CD4-positive, CD25-positive, alpha-beta regulatory T cell (primary cell): ENCODE measurements at regions not wholly inside any gene's neighbourhood (a gene's known extent, or its start where the extent isn't known, plus 50 kb on each side); places are given as distances from the start of the nearest gene placed in this dataset.

Source experiments
- ATAC-seq, 2 donors: fragments of 150-1000 bp; cut with Tn5 transposase; one replicate each; pipeline ENCODE4 v1.10.0; 2021; ENCODE audit warnings: low read depth in 2 of 2, moderate number of reproducible peaks in 2 of 2, moderate library complexity in 1 of 2
- DNase-seq, 3 donors: peaks; one replicate each; pipeline versions ENCODE4 v3.0.0 to v3.0.0-alpha.2; 2012 to 2022; ENCODE audit warnings: mixed read lengths in 1 of 3
- H3K27ac ChIP-seq: one replicate; pipeline ENCODE4 v1.7.0; 2013; ENCODE audit warnings: mild to moderate bottlenecking, low read length; ENCODE audit not compliant: insufficient read depth, poor library complexity, severe bottlenecking
- H3K27me3 ChIP-seq: one replicate; pipeline ENCODE4 v1.7.0; 2013; ENCODE audit warnings: low read length; ENCODE audit not compliant: control insufficient read depth, insufficient read depth
- H3K36me3 ChIP-seq: one replicate; pipeline ENCODE4 v1.7.0; 2013; ENCODE audit warnings: mild to moderate bottlenecking, low read length, moderate library complexity; ENCODE audit not compliant: control insufficient read depth, insufficient read depth
- H3K4me1 ChIP-seq: 2 replicates; pipeline ENCODE4 v1.7.0; 2013; ENCODE audit warnings: mild to moderate bottlenecking, low read length; ENCODE audit not compliant: insufficient read depth, control insufficient read depth, poor library complexity, severe bottlenecking
- H3K4me3 ChIP-seq: one replicate; pipeline ENCODE4 v1.7.0; 2013; ENCODE audit warnings: low read depth, mild to moderate bottlenecking, low read length, moderate library complexity
- H3K9me3 ChIP-seq, 2 experiments: 1 replicate in 1 of 2; 2 replicates in 1 of 2; pipeline ENCODE4 v1.7.0; 2013; ENCODE audit warnings: low read length in 2 of 2, mild to moderate bottlenecking in 1 of 2, moderate library complexity in 1 of 2; ENCODE audit not compliant: control insufficient read depth in 2 of 2
- H3K27ac Mint-ChIP-seq, 3 donors: one replicate each; pipeline ENCODE4 v1.8.0; 2020 to 2022; ENCODE audit warnings: mild to moderate bottlenecking in 3 of 3, mixed read lengths in 3 of 3, moderate library complexity in 2 of 3
- H3K27me3 Mint-ChIP-seq: one replicate; pipeline ENCODE4 v1.8.0; 2022; ENCODE audit warnings: mild to moderate bottlenecking, mixed read lengths
- H3K36me3 Mint-ChIP-seq: one replicate; pipeline ENCODE4 v1.8.0; 2020; ENCODE audit warnings: mixed read lengths
- H3K4me1 Mint-ChIP-seq, 4 donors: one replicate each; pipeline ENCODE4 v1.8.0; 2020 to 2022; ENCODE audit warnings: mixed read lengths in 4 of 4, mild to moderate bottlenecking in 1 of 4
- H3K4me3 Mint-ChIP-seq, 4 donors: one replicate each; pipeline ENCODE4 v1.8.0; 2020 to 2022; ENCODE audit warnings: mild to moderate bottlenecking in 4 of 4, mixed read lengths in 4 of 4, moderate library complexity in 3 of 4
- H3K9me3 Mint-ChIP-seq, 7 donors: one replicate each; pipeline ENCODE4 v1.8.0; 2020 to 2022; ENCODE audit warnings: mixed read lengths in 7 of 7, mild to moderate bottlenecking in 3 of 7, moderate library complexity in 2 of 7

DNA sequence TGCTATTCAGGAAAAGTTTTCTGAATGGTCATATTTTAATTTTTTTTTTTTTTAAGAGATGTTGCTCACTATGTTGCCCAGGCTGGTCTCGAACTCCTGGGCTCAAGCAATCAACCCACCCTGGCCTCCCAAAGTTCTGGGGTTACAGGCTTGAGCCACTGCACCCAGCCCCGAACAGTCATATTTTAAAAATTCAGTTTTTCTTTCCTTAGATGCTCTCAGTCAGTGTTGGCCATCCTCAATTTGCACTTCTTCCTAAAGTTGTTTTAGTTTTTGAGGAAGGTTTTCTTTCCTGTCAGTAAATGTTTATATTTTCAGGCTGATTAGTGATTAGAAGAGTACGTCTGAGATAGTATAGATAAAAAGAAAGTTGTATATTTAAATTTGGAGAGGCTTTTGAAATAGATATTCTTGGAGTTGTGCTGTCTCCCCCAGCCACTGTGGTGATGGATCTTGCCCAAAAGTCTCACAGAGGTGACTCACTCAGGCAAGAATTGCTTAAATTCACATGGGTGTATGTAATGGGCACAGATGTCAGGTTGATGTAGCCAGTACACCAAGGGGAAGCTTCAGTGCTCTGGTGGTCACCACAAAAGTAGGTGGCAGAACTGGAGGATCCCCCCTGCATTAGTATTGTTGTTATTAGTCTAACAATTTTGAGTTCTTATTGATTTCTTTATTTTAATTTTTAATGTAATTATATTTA, 72.2 kb upstream of the ELOVL6 start:
- H3K27me3 ChIP-seq: no peaks in the 10 kb centered on the region
- no peak overlapping the region for H3K27ac Mint-ChIP-seq
- no peaks in the 10 kb centered on the region for H3K4me1 Mint-ChIP-seq

DNA sequence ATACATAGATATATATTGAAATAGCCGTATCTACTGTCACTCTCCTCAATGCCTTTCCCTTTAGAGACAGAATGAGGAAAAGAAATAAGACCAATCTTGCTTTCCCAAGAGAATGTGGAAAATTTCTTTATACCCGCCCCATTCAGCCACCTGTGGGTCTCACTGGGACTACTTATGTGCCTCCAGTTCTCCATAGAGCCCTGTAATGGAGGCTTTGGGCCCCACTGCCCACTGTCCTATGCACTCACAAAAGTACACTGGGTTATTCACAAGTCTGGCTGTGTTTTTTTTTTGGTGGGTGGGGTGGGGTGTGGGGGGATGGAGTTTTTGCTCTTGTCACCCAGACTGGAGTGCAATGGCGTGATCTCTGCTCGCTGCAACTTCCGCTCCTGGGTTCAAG, 70.4 kb upstream of the ELOVL6 start:
- Mint-ChIP-seq H3K27me3 (peaks cover 16% of the 10 kb centered on the region), H3K4me1 (no peaks in the 10 kb centered on the region), H3K27ac (no peak overlapping the region), H3K9me3 (peaks cover 0 to 2% (median 0%) of the 10 kb centered on the region in 7 donors), H3K36me3 (no peaks in the 10 kb centered on the region), H3K4me3 (no peak overlapping the region)
- Histone ChIP-seq H3K27ac (no peak overlapping the region), H3K4me1 (no peaks in the 10 kb centered on the region), H3K27me3 (no peaks in the 10 kb centered on the region), H3K4me3 (no peak overlapping the region), H3K9me3 (no peaks in the 10 kb centered on the region), H3K36me3 (no peaks in the 10 kb centered on the region)
- no peak for ATAC-seq
- DNase-seq: no peak

More for the DNA sequence above, 72.2 kb upstream of the ELOVL6 start:
- no peak overlapping the region for H3K27ac ChIP-seq
- ATAC-seq (no peak), DNase-seq (no peak)
- H3K4me1 ChIP-seq: no peaks in the 10 kb centered on the region
- no peak overlapping the region for H3K4me3 ChIP-seq
- H3K27me3 Mint-ChIP-seq: peaks cover 10% of the 10 kb centered on the region
- H3K36me3 ChIP-seq: no peaks in the 10 kb centered on the region
- no peaks in the 10 kb centered on the region for H3K36me3 Mint-ChIP-seq
- H3K9me3 Mint-ChIP-seq: no peaks in the 10 kb centered on the region
- H3K9me3 ChIP-seq: no peaks in the 10 kb centered on the region
- H3K4me3 Mint-ChIP-seq: no peak overlapping the region

DNA sequence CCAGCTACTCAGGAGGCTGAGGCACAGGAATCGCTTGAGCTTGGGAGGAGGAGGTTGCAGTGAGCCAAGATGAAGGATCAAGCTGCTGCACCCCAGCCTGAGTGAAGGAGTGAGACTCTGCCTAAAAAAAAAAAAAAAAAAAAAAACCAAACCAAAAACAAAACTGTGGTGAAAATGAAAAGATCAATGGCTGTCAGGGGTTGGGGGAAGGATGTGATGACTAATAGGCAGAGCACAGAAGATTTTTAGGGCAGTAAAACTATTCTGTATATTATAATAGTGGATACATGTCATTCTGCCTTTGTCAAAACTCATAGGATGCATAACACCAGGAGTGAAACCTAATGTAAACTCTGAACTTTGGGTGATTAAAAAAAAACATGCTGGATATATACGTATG, 69.9 kb upstream of the ELOVL6 start:
- DNase-seq: peak in 1 of 3 donors; percentile 22
- ATAC-seq: no peak
- Histone ChIP-seq H3K9me3 (no peaks in the 10 kb centered on the region), H3K36me3 (no peaks in the 10 kb centered on the region), H3K4me1 (no peaks in the 10 kb centered on the region), H3K27me3 (no peaks in the 10 kb centered on the region), H3K4me3 (no peak overlapping the region), H3K27ac (no peak overlapping the region)
- peaks cover 0 to 2% (median 0%) of the 10 kb centered on the region in 7 donors for H3K9me3 Mint-ChIP-seq
- peaks cover 16% of the 10 kb centered on the region for H3K27me3 Mint-ChIP-seq
- no peak overlapping the region for H3K4me3 Mint-ChIP-seq
- no peak overlapping the region for H3K27ac Mint-ChIP-seq
- no peaks in the 10 kb centered on the region for H3K36me3 Mint-ChIP-seq
- H3K4me1 Mint-ChIP-seq: no peaks in the 10 kb centered on the region

DNA sequence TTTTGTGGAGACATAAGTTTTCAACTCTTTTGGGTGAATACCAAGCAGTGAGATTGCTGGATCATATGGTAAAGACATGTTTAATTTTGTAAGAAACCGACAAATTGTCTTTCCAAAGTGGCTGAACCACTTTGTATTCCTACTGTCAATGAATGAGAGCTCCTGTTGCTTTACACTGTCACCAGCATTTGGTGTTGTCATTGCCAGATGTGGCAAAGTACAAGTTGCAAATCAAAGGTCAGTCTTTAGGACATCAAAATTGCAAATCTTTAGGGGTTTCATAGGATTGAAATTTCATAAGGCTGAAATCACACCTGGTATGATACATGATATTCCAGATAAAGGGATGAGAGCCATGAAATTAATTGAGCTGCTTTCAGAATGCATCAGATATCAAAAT, 67.7 kb upstream of the ELOVL6 start:
- no peaks in the 10 kb centered on the region for H3K27me3 ChIP-seq
- H3K36me3 ChIP-seq: no peaks in the 10 kb centered on the region
- Mint-ChIP-seq H3K27me3 (peaks cover 16% of the 10 kb centered on the region), H3K9me3 (peaks cover 0 to 2% (median 0%) of the 10 kb centered on the region in 7 donors), H3K27ac (no peak overlapping the region), H3K36me3 (no peaks in the 10 kb centered on the region), H3K4me1 (no peaks in the 10 kb centered on the region), H3K4me3 (no peak overlapping the region)
- no peak overlapping the region for H3K4me3 ChIP-seq
- no peaks in the 10 kb centered on the region for H3K9me3 ChIP-seq
- H3K27ac ChIP-seq: no peak overlapping the region
- no peaks in the 10 kb centered on the region for H3K4me1 ChIP-seq
- ATAC-seq (no peak), DNase-seq (no peak)

DNA sequence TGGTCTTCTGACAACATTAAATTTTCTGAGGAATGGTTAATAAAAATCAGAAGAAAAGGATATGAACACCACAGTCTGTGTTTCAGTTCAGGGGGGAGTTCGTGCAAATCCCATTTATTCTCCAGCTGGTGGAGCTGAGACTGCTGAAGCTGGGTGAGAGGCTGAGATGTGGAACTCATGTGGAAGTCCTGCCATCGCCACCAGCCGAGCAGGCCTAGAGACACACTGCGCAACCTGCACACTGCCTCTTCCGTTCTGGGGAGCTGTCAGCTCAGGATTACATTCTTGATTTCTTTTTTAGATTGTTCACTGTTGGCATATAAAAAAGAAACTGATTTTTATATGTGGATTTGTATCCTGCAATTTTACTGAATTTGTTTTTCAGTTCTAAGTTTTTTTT, 66.6 kb upstream of the ELOVL6 start:
- H3K9me3 ChIP-seq: no peaks in the 10 kb centered on the region
- H3K4me1 ChIP-seq: no peaks in the 10 kb centered on the region
- no peak overlapping the region for H3K4me3 ChIP-seq
- H3K27ac ChIP-seq: no peak overlapping the region
- H3K27me3 ChIP-seq: no peaks in the 10 kb centered on the region
- ATAC-seq: no peak
- no peaks in the 10 kb centered on the region for H3K36me3 ChIP-seq
- Mint-ChIP-seq H3K9me3 (peaks cover 0 to 3% (median 0%) of the 10 kb centered on the region in 7 donors), H3K4me3 (no peak overlapping the region), H3K36me3 (no peaks in the 10 kb centered on the region), H3K4me1 (no peaks in the 10 kb centered on the region), H3K27me3 (peaks cover 22% of the 10 kb centered on the region), H3K27ac (no peak overlapping the region)
- no peak for DNase-seq

DNA sequence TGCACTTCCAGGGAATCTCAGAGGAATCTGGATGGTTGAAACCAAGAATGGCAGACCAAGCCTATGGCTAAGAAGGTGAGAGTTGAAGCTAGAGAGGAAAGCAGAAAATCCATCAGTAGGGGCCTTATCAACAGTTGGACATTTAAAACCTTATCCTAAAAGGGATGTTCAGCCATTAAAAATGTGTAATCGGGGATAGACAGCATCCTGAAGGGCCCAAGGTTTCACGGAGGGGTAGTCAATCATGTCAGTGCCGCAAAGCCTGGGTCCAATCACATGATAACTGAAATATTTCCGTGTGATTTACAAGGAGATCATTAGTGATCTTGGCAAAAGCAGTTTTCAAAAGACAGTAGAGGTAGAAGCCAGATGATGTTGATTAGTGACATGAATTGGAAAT, 61.9 kb upstream of the ELOVL6 start:
- H3K4me3 ChIP-seq: no peak overlapping the region
- H3K4me1 ChIP-seq: no peaks in the 10 kb centered on the region
- no peak overlapping the region for H3K4me3 Mint-ChIP-seq
- H3K36me3 Mint-ChIP-seq: no peaks in the 10 kb centered on the region
- H3K9me3 Mint-ChIP-seq: peaks cover 0 to 3% (median 0%) of the 10 kb centered on the region in 7 donors
- no peak overlapping the region for H3K27ac ChIP-seq
- DNase-seq: no peak
- ATAC-seq: no peak
- H3K36me3 ChIP-seq: no peaks in the 10 kb centered on the region
- H3K27ac Mint-ChIP-seq: no peak overlapping the region
- no peaks in the 10 kb centered on the region for H3K9me3 ChIP-seq
- H3K27me3 Mint-ChIP-seq: peaks cover 15% of the 10 kb centered on the region
- H3K4me1 Mint-ChIP-seq: no peaks in the 10 kb centered on the region
- H3K27me3 ChIP-seq: no peaks in the 10 kb centered on the region

DNA sequence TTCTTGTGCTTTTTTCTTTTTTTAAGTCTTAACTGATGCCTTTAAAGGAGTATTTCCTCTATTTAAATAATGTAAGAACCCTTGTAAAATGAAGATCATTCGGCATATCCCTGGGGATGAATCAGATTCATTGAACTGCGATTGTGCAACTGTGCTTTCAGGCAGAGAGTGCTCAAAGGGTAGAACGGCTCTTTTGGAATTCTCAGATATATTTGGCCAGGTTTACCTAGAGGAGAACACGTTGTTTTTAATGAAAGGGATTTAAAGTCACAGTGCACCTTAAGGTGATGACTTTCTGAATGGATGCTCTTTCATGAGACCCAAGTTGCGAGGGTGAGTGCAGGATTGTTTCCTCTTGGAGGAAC, 51.6 kb upstream of the ELOVL6 start:
- no peaks in the 10 kb centered on the region for H3K9me3 Mint-ChIP-seq
- peaks cover 12% of the 10 kb centered on the region for H3K27me3 Mint-ChIP-seq
- no peak for ATAC-seq
- H3K4me3 ChIP-seq: no peak overlapping the region
- H3K36me3 ChIP-seq: no peaks in the 10 kb centered on the region
- no peak overlapping the region for H3K27ac ChIP-seq
- no peak overlapping the region for H3K27ac Mint-ChIP-seq
- peaks cover 3% of the 10 kb centered on the region for H3K27me3 ChIP-seq
- no peaks in the 10 kb centered on the region for H3K4me1 ChIP-seq
- H3K9me3 ChIP-seq: no peaks in the 10 kb centered on the region
- H3K36me3 Mint-ChIP-seq: no peaks in the 10 kb centered on the region
- no peak for DNase-seq
- H3K4me1 Mint-ChIP-seq: no peaks in the 10 kb centered on the region
- H3K4me3 Mint-ChIP-seq: no peak overlapping the region

DNA sequence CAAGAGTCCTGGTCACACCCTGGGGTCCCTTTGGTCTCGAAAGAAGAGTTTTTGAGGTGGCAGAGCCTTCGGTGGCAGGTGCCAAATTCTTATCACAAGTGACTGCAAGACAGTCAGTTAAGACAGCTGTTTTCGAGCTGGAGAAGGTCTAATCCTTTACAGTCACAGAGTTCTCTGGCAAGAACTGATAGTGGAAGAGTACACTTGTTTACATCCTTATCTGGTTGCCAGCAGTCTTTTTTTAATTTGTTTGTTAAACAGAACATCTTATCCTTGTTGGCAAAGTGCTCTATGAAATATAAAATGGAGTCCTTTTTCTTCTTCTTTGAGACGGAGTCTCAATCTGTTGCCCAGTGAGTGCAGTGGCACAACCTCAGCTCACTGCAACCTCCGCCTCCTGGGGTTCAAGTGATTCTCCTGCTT, 50.4 kb upstream of the ELOVL6 start:
- H3K4me3 Mint-ChIP-seq: no peak overlapping the region
- Histone ChIP-seq H3K4me3 (no peak overlapping the region), H3K4me1 (no peaks in the 10 kb centered on the region), H3K9me3 (no peaks in the 10 kb centered on the region), H3K27me3 (peaks cover 3% of the 10 kb centered on the region), H3K27ac (no peak overlapping the region), H3K36me3 (no peaks in the 10 kb centered on the region)
- no peaks in the 10 kb centered on the region for H3K9me3 Mint-ChIP-seq
- no peaks in the 10 kb centered on the region for H3K36me3 Mint-ChIP-seq
- H3K27me3 Mint-ChIP-seq: peaks cover 11% of the 10 kb centered on the region
- H3K27ac Mint-ChIP-seq: no peak overlapping the region
- no peaks in the 10 kb centered on the region for H3K4me1 Mint-ChIP-seq
- ATAC-seq (no peak), DNase-seq (no peak)
